ENCODE measurements at regions not wholly inside any gene's neighbourhood (a gene's known extent, or its start where the extent isn't known, plus 50 kb on each side); places are given as distances from the start of the nearest gene placed in this dataset.

DNA sequence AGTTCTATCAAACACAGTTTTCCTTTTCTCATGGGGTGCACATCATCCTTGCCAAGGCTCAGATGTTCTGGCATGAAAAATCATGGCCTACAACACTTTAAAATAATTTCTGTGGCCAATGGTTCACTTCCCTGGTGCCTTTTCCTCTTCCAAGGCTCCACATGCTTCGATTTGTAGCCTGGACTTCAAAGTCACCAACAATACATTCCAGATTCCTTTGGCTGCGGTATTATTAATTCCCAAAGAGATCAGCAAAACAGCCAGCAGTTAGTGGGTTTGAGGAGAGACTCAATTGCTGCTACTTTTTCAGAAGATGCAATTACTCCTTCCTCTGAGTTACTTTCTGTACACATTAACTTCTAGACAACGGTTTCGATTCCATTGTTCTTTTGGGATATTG lies 80.3 kb upstream of the CCDC80 start:
- no peak overlapping the region for H3K4me2 ChIP-seq (replicated peaks; ENCODE audit: extremely low read depth, low read length, poor library complexity, severe bottlenecking)
- H3K4me1 Mint-ChIP-seq, result no peaks in the 10 kb centered on the region
- H3K27me3 ChIP-seq (ENCODE audit: control insufficient read depth in 2 of 2, insufficient read depth in 2 of 2, low read length in 2 of 2), result no peaks in the 10 kb centered on the region
- H3K9me3 Mint-ChIP-seq, result peaks cover 1 to 18% (median 5%) of the 10 kb centered on the region in 7 donors
- no peak overlapping the region for H2AFZ ChIP-seq (ENCODE audit: insufficient read depth, low read depth, low read length, poor library complexity, severe bottlenecking)
- no peak for DNase-seq
- no peak overlapping the region for H3K27ac Mint-ChIP-seq
- no peaks in the 10 kb centered on the region for H3K36me3 Mint-ChIP-seq
- H3K27me3 Mint-ChIP-seq (ENCODE audit: low read depth in 3 of 3), result peaks cover 3 to 4% (median 4%) of the 10 kb centered on the region in 3 donors
- H3K79me2 ChIP-seq (ENCODE audit: insufficient read depth, low read length), result no peaks in the 10 kb centered on the region
- no peak overlapping the region for H3K9ac ChIP-seq (ENCODE audit: insufficient read depth, low read length, poor library complexity, severe bottlenecking)
- intact Hi-C loops (cut with micrococcal nuclease), result no loop called here
- no peaks in the 10 kb centered on the region for H3K36me3 ChIP-seq (replicated peaks in 1 of 2; ENCODE audit: control insufficient read depth in 1 of 2, insufficient read depth in 2 of 2, low read length in 2 of 2)
- H3K4me3 Mint-ChIP-seq, result no peak overlapping the region
- no peaks in the 10 kb centered on the region for H3K4me1 ChIP-seq (ENCODE audit: control insufficient read depth in 1 of 2, insufficient read depth in 2 of 2, low read length in 2 of 2)
- H3K4me3 ChIP-seq (replicated peaks in 1 of 3; ENCODE audit: low read depth in 2 of 3, low read length in 3 of 3), result no peak overlapping the region
- no CpG with 5 or more reads among the region's 4 CpGs for WGBS (ENCODE audit: insufficient coverage)
- H4K20me1 ChIP-seq (ENCODE audit: insufficient read depth, low read length), result no peaks in the 10 kb centered on the region
- TF ChIP-seq, protein P1, sequence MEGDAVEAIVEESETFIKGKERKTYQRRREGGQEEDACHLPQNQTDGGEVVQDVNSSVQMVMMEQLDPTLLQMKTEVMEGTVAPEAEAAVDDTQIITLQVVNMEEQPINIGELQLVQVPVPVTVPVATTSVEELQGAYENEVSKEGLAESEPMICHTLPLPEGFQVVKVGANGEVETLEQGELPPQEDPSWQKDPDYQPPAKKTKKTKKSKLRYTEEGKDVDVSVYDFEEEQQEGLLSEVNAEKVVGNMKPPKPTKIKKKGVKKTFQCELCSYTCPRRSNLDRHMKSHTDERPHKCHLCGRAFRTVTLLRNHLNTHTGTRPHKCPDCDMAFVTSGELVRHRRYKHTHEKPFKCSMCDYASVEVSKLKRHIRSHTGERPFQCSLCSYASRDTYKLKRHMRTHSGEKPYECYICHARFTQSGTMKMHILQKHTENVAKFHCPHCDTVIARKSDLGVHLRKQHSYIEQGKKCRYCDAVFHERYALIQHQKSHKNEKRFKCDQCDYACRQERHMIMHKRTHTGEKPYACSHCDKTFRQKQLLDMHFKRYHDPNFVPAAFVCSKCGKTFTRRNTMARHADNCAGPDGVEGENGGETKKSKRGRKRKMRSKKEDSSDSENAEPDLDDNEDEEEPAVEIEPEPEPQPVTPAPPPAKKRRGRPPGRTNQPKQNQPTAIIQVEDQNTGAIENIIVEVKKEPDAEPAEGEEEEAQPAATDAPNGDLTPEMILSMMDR (IDR thresholded peaks at IDR 0.05), result no peak
- no peaks in the 10 kb centered on the region for H3K9me3 ChIP-seq (replicated peaks in 1 of 2; ENCODE audit: control insufficient read depth in 1 of 2, insufficient read depth in 1 of 2, low read length in 2 of 2)
- H3K27ac ChIP-seq (ENCODE audit: low read depth in 1 of 2, low read length in 2 of 2), result no peak overlapping the region

DNA sequence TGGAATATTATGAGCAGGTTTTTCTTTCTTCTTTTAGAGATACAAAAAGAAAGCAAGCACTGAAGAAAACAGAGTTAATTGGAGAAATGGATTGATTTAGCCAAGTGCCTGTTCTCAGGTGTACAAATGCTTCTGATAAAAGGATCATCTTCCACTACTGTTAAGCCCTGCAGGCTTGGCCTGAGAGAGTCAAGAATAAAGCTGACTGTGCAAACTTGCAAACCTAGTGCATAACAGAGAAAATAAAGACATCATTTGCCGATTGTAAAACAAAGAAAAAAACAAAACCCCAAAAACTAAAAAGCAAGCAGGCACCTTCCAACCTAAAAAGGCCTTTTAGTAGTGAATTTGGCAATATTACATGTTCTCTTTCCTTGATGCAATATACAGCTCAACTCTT lies 78.0 kb upstream of the CCDC80 start:
- Histone ChIP-seq H4K20me1 (ENCODE audit: insufficient read depth, low read length) (no peaks in the 10 kb centered on the region), H3K27ac (ENCODE audit: low read depth in 1 of 2, low read length in 2 of 2) (no peak overlapping the region), H3K79me2 (ENCODE audit: insufficient read depth, low read length) (no peaks in the 10 kb centered on the region), H2AFZ (ENCODE audit: insufficient read depth, low read depth, low read length, poor library complexity, severe bottlenecking) (no peak overlapping the region), H3K9ac (ENCODE audit: insufficient read depth, low read length, poor library complexity, severe bottlenecking) (no peak overlapping the region), H3K36me3 (replicated peaks in 1 of 2; ENCODE audit: control insufficient read depth in 1 of 2, insufficient read depth in 2 of 2, low read length in 2 of 2) (no peaks in the 10 kb centered on the region), H3K4me1 (ENCODE audit: control insufficient read depth in 1 of 2, insufficient read depth in 2 of 2, low read length in 2 of 2) (no peaks in the 10 kb centered on the region), H3K4me3 (replicated peaks in 1 of 3; ENCODE audit: low read depth in 2 of 3, low read length in 3 of 3) (no peak overlapping the region), H3K4me2 (replicated peaks; ENCODE audit: extremely low read depth, low read length, poor library complexity, severe bottlenecking) (no peak overlapping the region), H3K9me3 (replicated peaks in 1 of 2; ENCODE audit: control insufficient read depth in 1 of 2, insufficient read depth in 1 of 2, low read length in 2 of 2) (no peaks in the 10 kb centered on the region), H3K27me3 (ENCODE audit: control insufficient read depth in 2 of 2, insufficient read depth in 2 of 2, low read length in 2 of 2) (no peaks in the 10 kb centered on the region)
- no peak overlapping the region for H3K4me3 Mint-ChIP-seq
- H3K27me3 Mint-ChIP-seq (ENCODE audit: low read depth in 3 of 3), result peaks cover 4 to 5% (median 5%) of the 10 kb centered on the region in 3 donors
- no peaks in the 10 kb centered on the region for H3K36me3 Mint-ChIP-seq
- no peak for DNase-seq
- no peaks in the 10 kb centered on the region for H3K4me1 Mint-ChIP-seq
- peaks cover 0 to 1% (median 0%) of the 10 kb centered on the region in 7 donors for H3K9me3 Mint-ChIP-seq
- TF ChIP-seq, protein P1 (IDR thresholded peaks at IDR 0.05), result no peak
- no CpG with 5 or more reads among the region's 1 CpG for WGBS (ENCODE audit: insufficient coverage)
- no peak overlapping the region for H3K27ac Mint-ChIP-seq
- intact Hi-C loops (cut with micrococcal nuclease), result no loop called here

Measured in CD14-positive monocyte (primary cell).